ENCODE measurements at regions not wholly inside any gene's neighbourhood (a gene's known extent, or its start where the extent isn't known, plus 50 kb on each side); places are given as distances from the start of the nearest gene placed in this dataset.

DNA sequence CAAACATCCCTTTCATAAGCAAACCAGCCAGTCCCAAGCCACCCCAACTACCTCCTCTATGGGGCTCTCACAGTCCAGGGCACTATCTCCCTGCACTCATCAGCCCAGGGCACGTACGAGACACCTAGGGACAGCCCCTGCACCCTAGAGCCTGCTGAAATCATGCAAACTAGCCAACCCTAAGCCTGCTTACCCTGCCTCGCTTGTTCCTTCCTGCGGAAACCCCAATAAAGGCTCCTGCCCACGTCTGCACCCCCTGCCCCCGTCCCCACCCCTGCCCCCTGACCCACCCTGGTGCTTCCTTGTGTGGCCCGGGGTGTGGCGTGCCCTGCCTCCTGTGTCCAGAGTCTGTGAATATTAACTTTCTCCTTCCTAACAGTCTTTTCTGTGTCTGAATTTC, 135.9 kb downstream of the GADD45G start:
- TF ChIP-seq EZH2 (IDR thresholded peaks at IDR 0.05; ENCODE audit: borderline replicate concordance, low read depth, low read length, poor library complexity, severe bottlenecking) = no peak
- TF ChIP-seq, protein P1, sequence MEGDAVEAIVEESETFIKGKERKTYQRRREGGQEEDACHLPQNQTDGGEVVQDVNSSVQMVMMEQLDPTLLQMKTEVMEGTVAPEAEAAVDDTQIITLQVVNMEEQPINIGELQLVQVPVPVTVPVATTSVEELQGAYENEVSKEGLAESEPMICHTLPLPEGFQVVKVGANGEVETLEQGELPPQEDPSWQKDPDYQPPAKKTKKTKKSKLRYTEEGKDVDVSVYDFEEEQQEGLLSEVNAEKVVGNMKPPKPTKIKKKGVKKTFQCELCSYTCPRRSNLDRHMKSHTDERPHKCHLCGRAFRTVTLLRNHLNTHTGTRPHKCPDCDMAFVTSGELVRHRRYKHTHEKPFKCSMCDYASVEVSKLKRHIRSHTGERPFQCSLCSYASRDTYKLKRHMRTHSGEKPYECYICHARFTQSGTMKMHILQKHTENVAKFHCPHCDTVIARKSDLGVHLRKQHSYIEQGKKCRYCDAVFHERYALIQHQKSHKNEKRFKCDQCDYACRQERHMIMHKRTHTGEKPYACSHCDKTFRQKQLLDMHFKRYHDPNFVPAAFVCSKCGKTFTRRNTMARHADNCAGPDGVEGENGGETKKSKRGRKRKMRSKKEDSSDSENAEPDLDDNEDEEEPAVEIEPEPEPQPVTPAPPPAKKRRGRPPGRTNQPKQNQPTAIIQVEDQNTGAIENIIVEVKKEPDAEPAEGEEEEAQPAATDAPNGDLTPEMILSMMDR (conservative IDR thresholded peaks at IDR 0.05; ENCODE audit: low read depth, low read length) = no peak
- CTCF ChIA-PET = no interaction called here
- no peaks in the 10 kb centered on the region for H3K9me3 ChIP-seq (ENCODE audit: low read depth, low read length, poor library complexity, severe bottlenecking)

GRCh38 chr9:89742660-89743059, 137.8 kb downstream of the GADD45G start:
- CTCF ChIA-PET = no interaction called here
- Histone ChIP-seq H3K4me1 (ENCODE audit: insufficient read depth, low read length, poor library complexity, severe bottlenecking) (no peaks in the 10 kb centered on the region), H3K36me3 (ENCODE audit: insufficient read depth, low read length, poor library complexity, severe bottlenecking) (no peaks in the 10 kb centered on the region), H3K9me3 (ENCODE audit: low read depth, low read length, poor library complexity, severe bottlenecking) (no peaks in the 10 kb centered on the region), H3K4me3 (ENCODE audit: low read depth, low read length, poor library complexity, severe bottlenecking) (no peak overlapping the region), H3K27me3 (replicated peaks; ENCODE audit: insufficient read depth, low read depth, low read length, poor library complexity) (no peaks in the 10 kb centered on the region), H3K27ac (ENCODE audit: low read depth, low read length, poor library complexity, severe bottlenecking) (no peak overlapping the region)
- POLR2A ChIA-PET (ENCODE audit: low non-redundant PET) = no interaction called here
- TF ChIP-seq EZH2 (IDR thresholded peaks at IDR 0.05; ENCODE audit: borderline replicate concordance, low read depth, low read length, poor library complexity, severe bottlenecking) = no peak
- TF ChIP-seq, protein P1 (conservative IDR thresholded peaks at IDR 0.05; ENCODE audit: low read depth, low read length) = no peak
- no TSS peak for BruUV-seq (replicated peaks)
- DNase-seq (ENCODE audit: low spot score) = no peak
- intact Hi-C loops (cut with micrococcal nuclease; ENCODE audit: unreplicated experiment) = no loop called here

More for the DNA sequence above, 135.9 kb downstream of the GADD45G start:
- Histone ChIP-seq H3K36me3 (ENCODE audit: insufficient read depth, low read length, poor library complexity, severe bottlenecking) (no peaks in the 10 kb centered on the region), H3K4me3 (ENCODE audit: low read depth, low read length, poor library complexity, severe bottlenecking) (no peak overlapping the region), H3K27ac (ENCODE audit: low read depth, low read length, poor library complexity, severe bottlenecking) (no peak overlapping the region), H3K27me3 (replicated peaks; ENCODE audit: insufficient read depth, low read depth, low read length, poor library complexity) (no peaks in the 10 kb centered on the region), H3K4me1 (ENCODE audit: insufficient read depth, low read length, poor library complexity, severe bottlenecking) (no peaks in the 10 kb centered on the region)
- POLR2A ChIA-PET (ENCODE audit: low non-redundant PET) = no interaction called here
- intact Hi-C loops (cut with micrococcal nuclease; ENCODE audit: unreplicated experiment) = no loop called here
- no TSS peak for BruUV-seq (replicated peaks)
- no peak for DNase-seq (ENCODE audit: low spot score)

GRCh38 chr9:89743216-89743572, 138.4 kb downstream of the GADD45G start:
- TF ChIP-seq EZH2 (IDR thresholded peaks at IDR 0.05; ENCODE audit: borderline replicate concordance, low read depth, low read length, poor library complexity, severe bottlenecking) = no peak
- TF ChIP-seq, protein P1 (conservative IDR thresholded peaks at IDR 0.05; ENCODE audit: low read depth, low read length) = no peak
- Histone ChIP-seq H3K9me3 (ENCODE audit: low read depth, low read length, poor library complexity, severe bottlenecking) (no peaks in the 10 kb centered on the region), H3K4me1 (ENCODE audit: insufficient read depth, low read length, poor library complexity, severe bottlenecking) (no peaks in the 10 kb centered on the region), H3K27ac (ENCODE audit: low read depth, low read length, poor library complexity, severe bottlenecking) (no peak overlapping the region), H3K36me3 (ENCODE audit: insufficient read depth, low read length, poor library complexity, severe bottlenecking) (no peaks in the 10 kb centered on the region), H3K27me3 (replicated peaks; ENCODE audit: insufficient read depth, low read depth, low read length, poor library complexity) (no peaks in the 10 kb centered on the region), H3K4me3 (ENCODE audit: low read depth, low read length, poor library complexity, severe bottlenecking) (no peak overlapping the region)
- ChIA-PET CTCF (no interaction called here), POLR2A (ENCODE audit: low non-redundant PET) (no interaction called here)
- no peak for DNase-seq (ENCODE audit: low spot score)
- no TSS peak for BruUV-seq (replicated peaks)
- intact Hi-C loops (cut with micrococcal nuclease; ENCODE audit: unreplicated experiment) = no loop called here
